T-helper 17 cell (primary cell): ENCODE measurements at regions not wholly inside any gene's neighbourhood (a gene's known extent, or its start where the extent isn't known, plus 50 kb on each side); places are given as distances from the start of the nearest gene placed in this dataset.
"Not testable (repeated sequence)": the region's sequence is repeated elsewhere in the genome, so short reads cannot be mapped to it uniquely, and the experiment has no call there.

ENCODE experiments used
- ATAC-seq: fragments of 150-1000 bp; cut with Tn5 transposase; 2 replicates; pipeline ENCODE4 v1.10.0; 2021; ENCODE audit warnings: mild to moderate bottlenecking, moderate library complexity
- DNase-seq, 3 donors: peaks; one replicate each; pipeline versions ENCODE4 v3.0.0 to v3.0.0-alpha.2; 2020 to 2021
- H3K9me3 ChIP-seq: one replicate; pipeline ENCODE4 v1.7.0; 2013; ENCODE audit warnings: low read length, mild to moderate bottlenecking; ENCODE audit not compliant: control insufficient read depth, poor library complexity, severe bottlenecking
- H3K27ac Mint-ChIP-seq: one replicate; pipeline ENCODE4 v1.8.0; 2022; ENCODE audit warnings: mild to moderate bottlenecking, moderate library complexity, mixed read lengths
- H3K27me3 Mint-ChIP-seq: one replicate; pipeline ENCODE4 v1.8.0; 2022; ENCODE audit warnings: mixed read lengths
- H3K36me3 Mint-ChIP-seq: one replicate; pipeline ENCODE4 v1.8.0; 2022; ENCODE audit warnings: low read depth, mixed read lengths
- H3K4me1 Mint-ChIP-seq: one replicate; pipeline ENCODE4 v1.8.0; 2022; ENCODE audit warnings: mild to moderate bottlenecking, mixed read lengths
- H3K4me3 Mint-ChIP-seq: one replicate; pipeline ENCODE4 v1.8.0; 2022; ENCODE audit warnings: mild to moderate bottlenecking, moderate library complexity, mixed read lengths

GRCh38 chr9:115808695-115809094 lies 344.9 kb upstream of the PAPPA start:
- Mint-ChIP-seq H3K36me3 (no peaks in the 10 kb centered on the region), H3K4me1 (no peaks in the 10 kb centered on the region), H3K27me3 (no peaks in the 10 kb centered on the region), H3K4me3 (no peak overlapping the region), H3K27ac (no peak overlapping the region)
- ATAC-seq (no peak), DNase-seq (no peak)
- peaks cover 2% of the 10 kb centered on the region for H3K9me3 ChIP-seq

- no peak for ATAC-seq
- Mint-ChIP-seq H3K4me1 (no peaks in the 10 kb centered on the region), H3K27ac (no peak overlapping the region), H3K36me3 (no peaks in the 10 kb centered on the region), H3K4me3 (no peak overlapping the region), H3K27me3 (no peaks in the 10 kb centered on the region)
- H3K9me3 ChIP-seq = peaks cover 2% of the 10 kb centered on the region
- DNase-seq = no peak
Observed at GRCh38 chr9:115810166-115810565, 343.4 kb upstream of the PAPPA start.

- no peak for ATAC-seq
- Mint-ChIP-seq H3K4me1 (no peaks in the 10 kb centered on the region), H3K36me3 (no peaks in the 10 kb centered on the region), H3K27me3 (no peaks in the 10 kb centered on the region), H3K27ac (no peak overlapping the region), H3K4me3 (no peak overlapping the region)
- peaks cover 2% of the 10 kb centered on the region for H3K9me3 ChIP-seq
- DNase-seq = no peak
Observed at GRCh38 chr9:115814081-115814480, 339.5 kb upstream of the PAPPA start.

- H3K27ac Mint-ChIP-seq = no peak overlapping the region
- no peak overlapping the region for H3K4me3 Mint-ChIP-seq
- ATAC-seq = no peak
- H3K4me1 Mint-ChIP-seq = no peaks in the 10 kb centered on the region
- peaks cover 2% of the 10 kb centered on the region for H3K9me3 ChIP-seq
- no peaks in the 10 kb centered on the region for H3K36me3 Mint-ChIP-seq
- DNase-seq = no peak
- no peaks in the 10 kb centered on the region for H3K27me3 Mint-ChIP-seq
Observed at GRCh38 chr9:115815786-115816185, 337.8 kb upstream of the PAPPA start.

GRCh38 chr9:115818651-115819050 lies 334.9 kb upstream of the PAPPA start:
- not testable (repeated sequence) for DNase-seq, H3K27ac Mint-ChIP-seq, H3K4me1 Mint-ChIP-seq, H3K27me3 Mint-ChIP-seq, H3K4me3 Mint-ChIP-seq, H3K9me3 ChIP-seq, ATAC-seq, H3K36me3 Mint-ChIP-seq

- H3K27ac Mint-ChIP-seq = no peak overlapping the region
- no peaks in the 10 kb centered on the region for H3K27me3 Mint-ChIP-seq
- DNase-seq (no peak), ATAC-seq (no peak)
- no peaks in the 10 kb centered on the region for H3K9me3 ChIP-seq
- no peaks in the 10 kb centered on the region for H3K4me1 Mint-ChIP-seq
- H3K36me3 Mint-ChIP-seq = no peaks in the 10 kb centered on the region
- no peak overlapping the region for H3K4me3 Mint-ChIP-seq
Observed at GRCh38 chr9:115832031-115832430, 321.6 kb upstream of the PAPPA start.

GRCh38 chr9:115837618-115838017 lies 316.0 kb upstream of the PAPPA start:
- ATAC-seq (no peak), DNase-seq (no peak)
- H3K9me3 ChIP-seq = no peaks in the 10 kb centered on the region
- Mint-ChIP-seq H3K36me3 (no peaks in the 10 kb centered on the region), H3K27ac (no peak overlapping the region), H3K27me3 (no peaks in the 10 kb centered on the region), H3K4me1 (no peaks in the 10 kb centered on the region), H3K4me3 (no peak overlapping the region)

- H3K27me3 Mint-ChIP-seq = no peaks in the 10 kb centered on the region
- no peaks in the 10 kb centered on the region for H3K4me1 Mint-ChIP-seq
- ATAC-seq (no peak), DNase-seq (no peak)
- H3K27ac Mint-ChIP-seq = no peak overlapping the region
- H3K4me3 Mint-ChIP-seq = no peak overlapping the region
- no peaks in the 10 kb centered on the region for H3K9me3 ChIP-seq
- no peaks in the 10 kb centered on the region for H3K36me3 Mint-ChIP-seq
Observed at GRCh38 chr9:115838417-115838816, 315.2 kb upstream of the PAPPA start.

- not testable (repeated sequence) for H3K36me3 Mint-ChIP-seq, ATAC-seq, H3K4me3 Mint-ChIP-seq, H3K27me3 Mint-ChIP-seq, H3K27ac Mint-ChIP-seq, DNase-seq, H3K9me3 ChIP-seq, H3K4me1 Mint-ChIP-seq
Observed at GRCh38 chr9:115844433-115844832, 309.2 kb upstream of the PAPPA start.

- no peaks in the 10 kb centered on the region for H3K27me3 Mint-ChIP-seq
- ATAC-seq (no peak), DNase-seq (no peak)
- H3K9me3 ChIP-seq = no peaks in the 10 kb centered on the region
- H3K4me1 Mint-ChIP-seq = no peaks in the 10 kb centered on the region
- H3K4me3 Mint-ChIP-seq = no peak overlapping the region
- H3K36me3 Mint-ChIP-seq = no peaks in the 10 kb centered on the region
- no peak overlapping the region for H3K27ac Mint-ChIP-seq
Observed at GRCh38 chr9:115845648-115846312, 307.8 kb upstream of the PAPPA start.

- H3K4me1 Mint-ChIP-seq = no peaks in the 10 kb centered on the region
- no peak for ATAC-seq
- no peak overlapping the region for H3K27ac Mint-ChIP-seq
- no peak overlapping the region for H3K4me3 Mint-ChIP-seq
- DNase-seq = no peak
- H3K36me3 Mint-ChIP-seq = no peaks in the 10 kb centered on the region
- H3K27me3 Mint-ChIP-seq = no peaks in the 10 kb centered on the region
- H3K9me3 ChIP-seq = no peaks in the 10 kb centered on the region
Observed at GRCh38 chr9:115847216-115847615, 306.4 kb upstream of the PAPPA start.

GRCh38 chr9:115849679-115850412 lies 303.7 kb upstream of the PAPPA start:
- no peak for DNase-seq
- ATAC-seq = no peak
- H3K4me1 Mint-ChIP-seq = no peaks in the 10 kb centered on the region
- H3K36me3 Mint-ChIP-seq = no peaks in the 10 kb centered on the region
- no peaks in the 10 kb centered on the region for H3K9me3 ChIP-seq
- no peak overlapping the region for H3K27ac Mint-ChIP-seq
- H3K27me3 Mint-ChIP-seq = no peaks in the 10 kb centered on the region
- no peak overlapping the region for H3K4me3 Mint-ChIP-seq

GRCh38 chr9:115850548-115851304 lies 302.9 kb upstream of the PAPPA start:
- H3K4me1 Mint-ChIP-seq = no peaks in the 10 kb centered on the region
- no peaks in the 10 kb centered on the region for H3K9me3 ChIP-seq
- no peaks in the 10 kb centered on the region for H3K36me3 Mint-ChIP-seq
- ATAC-seq = no peak
- no peaks in the 10 kb centered on the region for H3K27me3 Mint-ChIP-seq
- DNase-seq = no peak
- H3K4me3 Mint-ChIP-seq = no peak overlapping the region
- H3K27ac Mint-ChIP-seq = no peak overlapping the region
